Kidney (tissue), 13 donors: ENCODE measurements at regions not wholly inside any gene's neighbourhood (a gene's known extent, or its start where the extent isn't known, plus 50 kb on each side); places are given as distances from the start of the nearest gene placed in this dataset.
"Not testable (repeated sequence)": the region's sequence is repeated elsewhere in the genome, so short reads cannot be mapped to it uniquely, and the experiment has no call there.

Experiments
- DNase-seq, 5 donors: peaks; one replicate each; pipeline ENCODE4 v3.0.0-alpha.2; 2013 to 2020
- FAIRE-seq: peaks from 2 replicates; lab custom pipeline; 2012; peaks lifted over from hg19 to GRCh38; lab: Jason Lieb, UNC
- H3K27ac ChIP-seq, 2 donors: one replicate each; pipeline ENCODE4 v1.7.0; 2013; ENCODE audit warnings: low read depth in 2 of 2, low read length in 2 of 2, inconsistent platforms in 1 of 2
- H3K27me3 ChIP-seq: one replicate; pipeline ENCODE4 v1.7.1; 2013; ENCODE audit warnings: low read length, inconsistent platforms; ENCODE audit not compliant: control insufficient read depth, insufficient read depth
- H3K36me3 ChIP-seq, 3 donors: one replicate each; pipeline versions ENCODE4 v1.7.0 to v1.7.1; 2013; ENCODE audit warnings: low read length in 3 of 3, control low read depth in 1 of 3, inconsistent platforms in 1 of 3; ENCODE audit not compliant: insufficient read depth in 3 of 3, control insufficient read depth in 2 of 3
- H3K4me1 ChIP-seq, 3 donors: one replicate each; pipeline versions ENCODE4 v1.7.0 to v1.7.1; 2013; ENCODE audit warnings: low read length in 3 of 3, inconsistent platforms in 1 of 3, low read depth in 1 of 3; ENCODE audit not compliant: control insufficient read depth in 2 of 3, insufficient read depth in 2 of 3
- H3K4me3 ChIP-seq, 3 donors: one replicate each; pipeline versions ENCODE4 v1.7.0 to v1.8.1; 2013; ENCODE audit warnings: low read length in 3 of 3, control low read depth in 1 of 3, inconsistent platforms in 1 of 3
- H3K9ac ChIP-seq, 3 donors: one replicate each; pipeline versions ENCODE4 v1.7.0 to v1.7.1; 2013; ENCODE audit warnings: low read length in 3 of 3, control low read depth in 1 of 3, inconsistent platforms in 1 of 3
- H3K9me3 ChIP-seq, 3 donors: one replicate each; pipeline versions ENCODE4 v1.7.0 to v1.7.1; 2013; ENCODE audit warnings: low read length in 3 of 3, control low read depth in 1 of 3, inconsistent platforms in 1 of 3; ENCODE audit not compliant: control insufficient read depth in 2 of 3, insufficient read depth in 1 of 3
- CTCF ChIP-seq: IDR thresholded peaks from 3 replicates; pipeline ENCODE4 v1.5.1; 2012; ENCODE audit warnings: mild to moderate bottlenecking, moderate library complexity, borderline replicate concordance; ENCODE audit not compliant: insufficient read depth; ENCODE audit errors: extremely low read depth
- intact Hi-C: fragments of 100-400 bp; cut with DNase I; formaldehyde crosslinking; loops from one replicate; pipeline ENCODE4 v1.11.1; 2022
- donor health status: control.
- donor health status: control.
- donor health status: control.
- donor health status: control.
- donor health status: control.
- donor health status: DM: yes; HTN: yes; CAD: no.
- donor health status: Normal renal cell carcinoma (clear cell type).

- no peak for TF ChIP-seq CTCF
- no peaks in the 10 kb centered on the region for H3K4me1 ChIP-seq
- FAIRE-seq (peak; percentile 11), DNase-seq (no peak)
- no peak overlapping the region for H3K27ac ChIP-seq
- H3K9me3 ChIP-seq, result no peaks in the 10 kb centered on the region
- H3K36me3 ChIP-seq, result no peaks in the 10 kb centered on the region
- intact Hi-C loops, result no loop called here
- no peak overlapping the region for H3K9ac ChIP-seq
- no peaks in the 10 kb centered on the region for H3K27me3 ChIP-seq
- H3K4me3 ChIP-seq, result no peak overlapping the region
Measured at GRCh38 chr6:97501853-97502252, 218.8 kb upstream of the MMS22L start.

- Histone ChIP-seq H3K9ac (no peak overlapping the region), H3K27me3 (no peaks in the 10 kb centered on the region), H3K36me3 (no peaks in the 10 kb centered on the region), H3K27ac (no peak overlapping the region), H3K4me1 (no peaks in the 10 kb centered on the region), H3K4me3 (no peak overlapping the region), H3K9me3 (no peaks in the 10 kb centered on the region)
- no peak for DNase-seq
- no peak for TF ChIP-seq CTCF
- intact Hi-C loops, result no loop called here
- no peak for FAIRE-seq
Measured at GRCh38 chr6:97508646-97509045, 225.6 kb upstream of the MMS22L start.

GRCh38 chr6:97513260-97513659, 230.2 kb upstream of the MMS22L start:
- DNase-seq, H3K4me1 ChIP-seq, H3K9ac ChIP-seq, H3K27me3 ChIP-seq, H3K9me3 ChIP-seq, H3K4me3 ChIP-seq, FAIRE-seq, H3K27ac ChIP-seq, intact Hi-C loops, H3K36me3 ChIP-seq: not testable (repeated sequence)

- DNase-seq (peak in 1 of 5 donors; percentile 1), FAIRE-seq (no peak)
- Histone ChIP-seq H3K27me3 (no peaks in the 10 kb centered on the region), H3K36me3 (no peaks in the 10 kb centered on the region), H3K9ac (no peak overlapping the region), H3K9me3 (no peaks in the 10 kb centered on the region), H3K4me1 (no peaks in the 10 kb centered on the region), H3K27ac (no peak overlapping the region), H3K4me3 (no peak overlapping the region)
- intact Hi-C loops, result no loop called here
- no peak for TF ChIP-seq CTCF
Measured at GRCh38 chr6:97524811-97525210, 241.8 kb upstream of the MMS22L start.
